ENCODE measurements at regions not wholly inside any gene's neighbourhood (a gene's known extent, or its start where the extent isn't known, plus 50 kb on each side); places are given as distances from the start of the nearest gene placed in this dataset.

DNA sequence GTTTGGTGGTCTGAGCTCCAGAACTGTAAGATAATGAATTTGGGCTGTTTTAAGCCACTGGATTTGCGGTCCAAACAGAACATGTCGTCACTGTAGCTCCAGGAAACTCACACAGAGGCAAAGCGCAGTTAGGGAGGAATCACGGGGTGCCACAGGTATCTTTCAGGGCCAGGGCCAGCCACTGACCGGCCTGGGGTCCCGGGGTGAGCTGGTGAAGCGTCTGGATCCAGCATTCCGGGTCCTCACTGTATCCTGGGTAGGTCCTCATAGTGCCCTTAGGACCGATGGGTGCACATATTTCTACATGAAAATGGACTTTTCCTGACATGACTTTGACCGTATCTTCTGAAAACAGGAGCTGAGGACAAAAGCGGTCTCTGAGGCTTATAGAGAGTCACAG lies 196.0 kb upstream of the HDAC4 start:
- TF ChIP-seq POLR2AphosphoS5 (IDR thresholded peaks at IDR 0.05; ENCODE audit: insufficient read depth, low read depth, low read length) (no peak), EZH2 (IDR thresholded peaks at IDR 0.05; ENCODE audit: borderline replicate concordance, low read depth, low read length, severe bottlenecking) (no peak), POLR2A (IDR thresholded peaks at IDR 0.05; ENCODE audit: low read depth, low read length) (no peak), MYC (IDR thresholded peaks at IDR 0.05; ENCODE audit: low read depth, low read length) (no peak), FOS (IDR thresholded peaks at IDR 0.05; ENCODE audit: borderline replicate concordance, insufficient read depth, low read length) (no peak), JUN (IDR thresholded peaks at IDR 0.05; ENCODE audit: borderline replicate concordance, insufficient read depth, insufficient read length, low read depth) (no peak), GATA2 (IDR thresholded peaks at IDR 0.05; ENCODE audit: insufficient read depth, insufficient read length, low read depth, low read length) (no peak)
- TF ChIP-seq, protein P1, sequence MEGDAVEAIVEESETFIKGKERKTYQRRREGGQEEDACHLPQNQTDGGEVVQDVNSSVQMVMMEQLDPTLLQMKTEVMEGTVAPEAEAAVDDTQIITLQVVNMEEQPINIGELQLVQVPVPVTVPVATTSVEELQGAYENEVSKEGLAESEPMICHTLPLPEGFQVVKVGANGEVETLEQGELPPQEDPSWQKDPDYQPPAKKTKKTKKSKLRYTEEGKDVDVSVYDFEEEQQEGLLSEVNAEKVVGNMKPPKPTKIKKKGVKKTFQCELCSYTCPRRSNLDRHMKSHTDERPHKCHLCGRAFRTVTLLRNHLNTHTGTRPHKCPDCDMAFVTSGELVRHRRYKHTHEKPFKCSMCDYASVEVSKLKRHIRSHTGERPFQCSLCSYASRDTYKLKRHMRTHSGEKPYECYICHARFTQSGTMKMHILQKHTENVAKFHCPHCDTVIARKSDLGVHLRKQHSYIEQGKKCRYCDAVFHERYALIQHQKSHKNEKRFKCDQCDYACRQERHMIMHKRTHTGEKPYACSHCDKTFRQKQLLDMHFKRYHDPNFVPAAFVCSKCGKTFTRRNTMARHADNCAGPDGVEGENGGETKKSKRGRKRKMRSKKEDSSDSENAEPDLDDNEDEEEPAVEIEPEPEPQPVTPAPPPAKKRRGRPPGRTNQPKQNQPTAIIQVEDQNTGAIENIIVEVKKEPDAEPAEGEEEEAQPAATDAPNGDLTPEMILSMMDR (IDR thresholded peaks at IDR 0.05; ENCODE audit: extremely low read depth in 1 of 2, insufficient read depth in 1 of 2, low read depth in 1 of 2, low read length in 2 of 2), result no peak
- TF ChIP-seq, protein P2, sequence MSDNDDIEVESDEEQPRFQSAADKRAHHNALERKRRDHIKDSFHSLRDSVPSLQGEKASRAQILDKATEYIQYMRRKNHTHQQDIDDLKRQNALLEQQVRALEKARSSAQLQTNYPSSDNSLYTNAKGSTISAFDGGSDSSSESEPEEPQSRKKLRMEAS (IDR thresholded peaks at IDR 0.05; ENCODE audit: insufficient read depth, insufficient read length), result no peak
